ENCODE measurements at regions not wholly inside any gene's neighbourhood (a gene's known extent, or its start where the extent isn't known, plus 50 kb on each side); places are given as distances from the start of the nearest gene placed in this dataset.

- Histone ChIP-seq H3K4me3 (replicated peaks in 1 of 2; ENCODE audit: low read depth in 1 of 2, low read length in 2 of 2) (no peak overlapping the region), H4K20me1 (ENCODE audit: insufficient read depth) (no peaks in the 10 kb centered on the region), H3K9ac (ENCODE audit: low read length) (no peak overlapping the region), H3K36me3 (ENCODE audit: control insufficient read depth in 1 of 2, insufficient read depth in 2 of 2, low read length in 2 of 2) (no peaks in the 10 kb centered on the region), H3K79me2 (ENCODE audit: insufficient read depth, low read length) (no peaks in the 10 kb centered on the region), H3K4me1 (ENCODE audit: control insufficient read depth in 1 of 2, insufficient read depth in 2 of 2, low read length in 2 of 2) (no peaks in the 10 kb centered on the region), H3K27me3 (ENCODE audit: insufficient read depth, low read length) (no peaks in the 10 kb centered on the region), H2AFZ (ENCODE audit: low read depth, low read length, poor library complexity, severe bottlenecking) (no peak overlapping the region), H3K27ac (ENCODE audit: low read depth, low read length) (no peak overlapping the region), H3K9me2 (ENCODE audit: insufficient read depth) (no peaks in the 10 kb centered on the region), H3K9me3 (ENCODE audit: control insufficient read depth in 1 of 2, insufficient read depth in 1 of 2, low read depth in 1 of 2, low read length in 2 of 2) (no peaks in the 10 kb centered on the region; a peak in 2 of 4 replicates), H3K4me2 (ENCODE audit: low read length) (no peak overlapping the region)
- RAD21 ChIA-PET (ENCODE audit: low non-redundant PET in 1 of 2, low total read pairs in 2 of 2, uncharacterized antibody in 2 of 2, unreplicated experiment in 2 of 2), result no interaction called here
- TF ChIP-seq RAD21 (IDR thresholded peaks at IDR 0.05; ENCODE audit: low read depth) (no peak), ZBTB33 (IDR thresholded peaks at IDR 0.05; ENCODE audit: extremely low read depth, insufficient replicate concordance, low read length) (no peak), EZH2 (IDR thresholded peaks at IDR 0.05) (no peak), SIN3A (IDR thresholded peaks at IDR 0.05; ENCODE audit: low read depth) (no peak), CEBPB (IDR thresholded peaks at IDR 0.05; ENCODE audit: low read depth) (no peak), POLR2AphosphoS5 (IDR thresholded peaks at IDR 0.05; ENCODE audit: low read depth, low read length) (no peak), EGR1 (IDR thresholded peaks at IDR 0.05; ENCODE audit: low read depth) (no peak), SRF (IDR thresholded peaks at IDR 0.05; ENCODE audit: low read depth) (no peak), JUND (IDR thresholded peaks at IDR 0.05) (no peak), ATF3 (IDR thresholded peaks at IDR 0.05) (no peak), ELF1 (IDR thresholded peaks at IDR 0.05; ENCODE audit: borderline replicate concordance, low read depth) (no peak), CTCF (IDR thresholded peaks at IDR 0.05 in 2 of 3, conservative IDR thresholded peaks at IDR 0.05 in 1 of 3; ENCODE audit: borderline replicate concordance in 1 of 3, insufficient read depth in 1 of 3, low read depth in 2 of 3, low read length in 2 of 3) (no peak), TCF7L2 (IDR thresholded peaks at IDR 0.05; ENCODE audit: borderline replicate concordance, extremely low read depth, insufficient read depth, insufficient read length) (no peak), FOSL1 (IDR thresholded peaks at IDR 0.05; ENCODE audit: low read depth) (no peak), MAX (IDR thresholded peaks at IDR 0.05) (no peak)
- no peak for ATAC-seq
- no TSS peak for BruUV-seq (replicated peaks)
- POLR2A ChIA-PET, result no interaction called here
- intact Hi-C loops (cut with micrococcal nuclease), result no loop called here
- CTCF ChIA-PET, result no interaction called here
- no peak for DNase-seq (ENCODE audit: low read depth, low spot score)
These were observed 131.7 kb upstream of the FSHR start for GRCh38 chr2:49286045-49286444.
